Mesendoderm (in vitro differentiated cells): ENCODE measurements at regions not wholly inside any gene's neighbourhood (a gene's known extent, or its start where the extent isn't known, plus 50 kb on each side); places are given as distances from the start of the nearest gene placed in this dataset.

Experiments used
- DNase-seq: peaks from one replicate; pipeline ENCODE4 v3.0.0; 2013
- H2AK5ac ChIP-seq: 2 replicates; pipeline ENCODE4 v1.6.1; 2013; ENCODE audit warnings: low read length, inconsistent platforms
- H2BK120ac ChIP-seq: 2 replicates; pipeline ENCODE4 v1.6.1; 2013; ENCODE audit warnings: low read depth, mild to moderate bottlenecking, low read length, moderate library complexity, mixed read lengths
- H2BK15ac ChIP-seq: replicated peaks from 2 replicates; pipeline ENCODE4 v1.6.1; 2013; ENCODE audit warnings: low read depth, mild to moderate bottlenecking, moderate library complexity
- H2BK5ac ChIP-seq: 2 replicates; pipeline ENCODE4 v1.6.1; 2013; ENCODE audit warnings: low read length, inconsistent platforms
- H3K18ac ChIP-seq: 2 replicates; pipeline ENCODE4 v1.6.1; 2013; ENCODE audit warnings: mild to moderate bottlenecking, low read length, mixed read lengths
- H3K23ac ChIP-seq: one replicate; pipeline ENCODE4 v1.6.1; 2013; ENCODE audit warnings: low read length
- H3K27ac ChIP-seq: 2 replicates; pipeline ENCODE4 v1.5.1; 2013; ENCODE audit warnings: low read depth, mild to moderate bottlenecking, inconsistent platforms, low read length, moderate library complexity
- H3K27me3 ChIP-seq: 2 replicates; pipeline ENCODE4 v1.6.1; 2013; ENCODE audit warnings: low read length, control low read depth, mild to moderate bottlenecking, inconsistent platforms; ENCODE audit not compliant: insufficient read depth, poor library complexity
- H3K36me3 ChIP-seq: 2 replicates; pipeline ENCODE4 v1.6.1; 2013; ENCODE audit warnings: low read length, inconsistent platforms; ENCODE audit not compliant: control insufficient read depth, insufficient read depth
- H3K4ac ChIP-seq: one replicate; pipeline ENCODE4 v1.6.1; 2013; ENCODE audit warnings: low read depth, mild to moderate bottlenecking, low read length, moderate library complexity
- H3K4me1 ChIP-seq: 2 replicates; pipeline ENCODE4 v1.6.1; 2013; ENCODE audit warnings: low read depth, low read length, inconsistent platforms; ENCODE audit not compliant: control insufficient read depth
- H3K4me2 ChIP-seq: 2 replicates; pipeline ENCODE4 v1.6.1; 2013; ENCODE audit warnings: low read length
- H3K4me3 ChIP-seq: 2 replicates; pipeline ENCODE4 v1.5.1; 2013; ENCODE audit warnings: mild to moderate bottlenecking, low read length
- H3K56ac ChIP-seq: one replicate; pipeline ENCODE4 v1.6.1; 2013; ENCODE audit warnings: low read length
- H3K79me1 ChIP-seq: 2 replicates; pipeline ENCODE4 v1.6.1; 2013; ENCODE audit warnings: low read length, inconsistent platforms
- H3K79me2 ChIP-seq: 2 replicates; pipeline ENCODE4 v1.6.1; 2013; ENCODE audit warnings: mild to moderate bottlenecking, low read length; ENCODE audit not compliant: control insufficient read depth, insufficient read depth
- H3K9ac ChIP-seq: 2 replicates; pipeline ENCODE4 v1.6.1; 2013; ENCODE audit warnings: low read length, inconsistent platforms
- H4K5ac ChIP-seq: one replicate; pipeline ENCODE4 v1.6.1; 2013; ENCODE audit warnings: low read length
- H4K8ac ChIP-seq: one replicate; pipeline ENCODE4 v1.6.1; 2013; ENCODE audit warnings: low read depth, mild to moderate bottlenecking, control low read depth, low read length, moderate library complexity
- WGBS: extraction: QIAGEN DNeasy Blood & Tissue Kit; methylation state at CpG from one replicate; pipeline ENCODE4 v1.1.7; 2013; ENCODE audit warnings: low lambda C conversion rate, missing lambda C conversion rate; ENCODE audit not compliant: insufficient coverage; ENCODE audit errors: extremely low coverage; 5-methylcytosine and 5-hydroxymethylcytosine counted together

DNA sequence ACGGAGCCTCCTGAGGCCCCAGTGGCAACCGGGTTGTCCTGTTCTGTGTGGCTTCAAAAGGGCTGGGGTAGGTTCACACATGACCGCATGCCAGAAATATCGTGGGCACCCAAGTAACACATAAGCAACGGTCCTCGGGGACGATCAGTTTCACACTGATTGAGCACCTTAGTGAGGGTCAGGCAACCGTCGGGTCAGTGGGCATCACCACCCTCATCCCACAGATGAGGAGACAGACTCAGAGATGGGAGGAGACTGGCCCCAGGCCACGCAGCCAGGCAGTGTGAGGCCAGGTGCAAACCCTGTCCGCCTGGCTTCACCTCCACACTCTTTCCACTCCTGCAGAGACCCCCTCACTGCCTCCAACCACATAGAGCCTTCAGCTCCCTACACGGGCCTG is 309.8 kb downstream of the MATN1 start:
- Histone ChIP-seq H3K23ac (no peak overlapping the region), H3K56ac (peak overlapping the region; percentile 49), H3K4me2 (no peak overlapping the region), H4K8ac (no peak overlapping the region), H3K27me3 (no peaks in the 10 kb centered on the region), H3K36me3 (no peaks in the 10 kb centered on the region), H3K4me1 (peaks cover 8% of the 10 kb centered on the region), H2AK5ac (no peak overlapping the region), H3K4ac (peak overlapping the region; percentile 49), H3K27ac (peak overlapping the region; percentile 2), H2BK15ac (no peak overlapping the region), H3K9ac (no peak overlapping the region), H3K79me1 (no peaks in the 10 kb centered on the region), H4K5ac (no peak overlapping the region), H3K79me2 (no peaks in the 10 kb centered on the region), H2BK120ac (no peak overlapping the region), H2BK5ac (peak overlapping the region; percentile 76), H3K4me3 (no peak overlapping the region), H3K18ac (no peak overlapping the region)
- WGBS = no CpG with 5 or more reads among the region's 12 CpGs
- DNase-seq = no peak

DNA sequence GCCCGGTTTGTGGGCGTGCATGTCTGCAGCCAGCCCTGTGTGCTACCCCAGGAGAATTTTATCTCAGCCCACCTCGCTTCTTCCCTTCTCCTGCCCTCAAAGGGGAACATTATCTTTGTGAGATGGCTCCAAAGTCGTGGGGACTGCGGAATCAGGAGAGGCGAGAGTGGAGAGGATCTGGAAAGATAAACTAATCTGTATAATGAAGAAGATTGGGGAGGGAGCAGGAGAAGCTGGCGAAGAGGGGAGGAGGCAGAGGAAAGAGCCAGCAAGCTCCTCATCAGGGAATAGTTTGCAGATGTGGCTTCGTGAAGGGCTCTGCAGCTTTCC is 310.3 kb downstream of the MATN1 start:
- no peak overlapping the region for H3K4ac ChIP-seq
- DNase-seq = peak; percentile 91
- no peak overlapping the region for H3K4me2 ChIP-seq
- no peak overlapping the region for H3K4me3 ChIP-seq
- no CpG with 5 or more reads among the region's 8 CpGs for WGBS
- no peak overlapping the region for H3K9ac ChIP-seq
- no peak overlapping the region for H4K5ac ChIP-seq
- no peak overlapping the region for H2BK15ac ChIP-seq
- no peak overlapping the region for H3K56ac ChIP-seq
- no peak overlapping the region for H4K8ac ChIP-seq
- no peaks in the 10 kb centered on the region for H3K36me3 ChIP-seq
- H3K27me3 ChIP-seq = no peaks in the 10 kb centered on the region
- H3K18ac ChIP-seq = no peak overlapping the region
- H3K4me1 ChIP-seq = peaks cover 10% of the 10 kb centered on the region
- no peak overlapping the region for H2BK120ac ChIP-seq
- H3K23ac ChIP-seq = no peak overlapping the region
- no peak overlapping the region for H3K27ac ChIP-seq
- H2BK5ac ChIP-seq = no peak overlapping the region
- H3K79me1 ChIP-seq = no peaks in the 10 kb centered on the region
- H2AK5ac ChIP-seq = no peak overlapping the region
- no peaks in the 10 kb centered on the region for H3K79me2 ChIP-seq

DNA sequence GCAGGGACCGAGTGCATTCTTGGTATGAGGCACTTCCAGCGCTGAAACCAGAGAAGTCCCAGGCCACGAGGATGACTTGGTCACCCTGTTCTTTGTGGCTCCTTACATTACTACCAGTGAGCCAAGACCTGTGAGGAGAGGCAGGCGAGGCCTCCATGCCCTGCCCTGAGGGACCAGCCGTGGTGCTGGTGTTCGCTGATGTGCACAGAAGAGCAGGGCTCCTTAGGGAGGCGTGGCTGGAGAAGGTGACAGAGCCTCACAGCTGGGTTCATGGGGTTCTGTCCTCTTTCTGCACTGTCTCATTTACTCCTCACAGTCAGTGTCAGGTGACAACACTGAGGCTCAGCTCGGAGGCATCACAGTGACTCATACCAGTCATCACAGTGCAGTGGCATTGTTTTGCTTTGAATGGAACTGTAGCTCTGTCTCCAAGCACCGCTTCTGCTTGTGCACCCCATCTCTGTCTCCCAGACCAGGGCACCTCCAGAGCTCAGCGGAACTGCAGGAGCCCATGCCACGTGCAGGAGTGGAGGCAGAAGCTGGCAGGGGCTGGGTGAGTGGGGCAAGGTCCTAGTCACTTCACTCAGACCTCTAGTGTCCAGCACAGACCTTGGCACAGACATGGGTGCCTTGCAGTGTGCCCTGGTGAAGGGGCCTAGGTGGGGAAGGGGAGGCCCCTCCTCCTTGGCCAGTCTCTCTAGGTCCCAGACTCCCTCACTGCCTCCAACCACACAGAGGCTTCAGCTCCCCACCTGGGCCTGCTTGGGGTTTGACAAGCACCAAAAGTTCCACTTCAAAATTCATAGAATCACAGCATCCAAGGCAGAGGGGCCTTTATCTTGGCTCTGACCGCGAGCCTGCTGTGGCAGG is 310.9 kb downstream of the MATN1 start:
- no peaks in the 10 kb centered on the region for H3K79me1 ChIP-seq
- H3K9ac ChIP-seq = no peak overlapping the region
- no peak overlapping the region for H3K27ac ChIP-seq
- peak overlapping the region; percentile 26 for H3K56ac ChIP-seq
- H4K8ac ChIP-seq = no peak overlapping the region
- H2BK120ac ChIP-seq = no peak overlapping the region
- WGBS = no CpG with 5 or more reads among the region's 13 CpGs
- DNase-seq = no peak
- no peaks in the 10 kb centered on the region for H3K36me3 ChIP-seq
- H3K4ac ChIP-seq = no peak overlapping the region
- H2BK5ac ChIP-seq = peak overlapping the region; percentile 5
- H3K18ac ChIP-seq = no peak overlapping the region
- H3K23ac ChIP-seq = no peak overlapping the region
- no peak overlapping the region for H3K4me2 ChIP-seq
- H3K4me3 ChIP-seq = no peak overlapping the region
- peaks cover 12% of the 10 kb centered on the region for H3K4me1 ChIP-seq
- peak overlapping the region; percentile 5 for H2AK5ac ChIP-seq
- no peaks in the 10 kb centered on the region for H3K27me3 ChIP-seq
- H3K79me2 ChIP-seq = no peaks in the 10 kb centered on the region
- H2BK15ac ChIP-seq = no peak overlapping the region
- no peak overlapping the region for H4K5ac ChIP-seq

DNA sequence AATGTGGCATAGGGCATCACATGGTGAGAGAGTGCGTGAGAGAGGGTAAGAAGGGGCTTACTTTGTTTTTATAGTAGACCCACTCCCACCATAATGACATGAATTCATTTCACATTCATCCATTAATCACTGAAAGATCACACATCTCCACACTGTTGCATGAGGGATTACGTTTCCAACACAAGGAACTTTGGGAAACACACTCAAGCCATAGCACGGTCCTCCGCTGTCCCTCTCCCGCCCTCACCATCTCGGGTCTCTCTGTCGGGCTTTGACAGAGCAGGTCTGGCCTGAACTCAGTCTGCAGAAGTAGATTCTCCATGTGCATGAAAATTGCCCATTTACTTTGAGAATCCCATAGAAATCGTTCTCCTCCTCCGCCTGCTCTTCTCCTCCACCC is 312.2 kb downstream of the MATN1 start:
- Histone ChIP-seq H3K79me2 (no peaks in the 10 kb centered on the region), H3K27me3 (no peaks in the 10 kb centered on the region), H3K4me2 (no peak overlapping the region), H3K4me3 (no peak overlapping the region), H3K9ac (no peak overlapping the region), H3K56ac (no peak overlapping the region), H2BK15ac (no peak overlapping the region), H3K27ac (peak overlapping the region; percentile 2), H3K4ac (no peak overlapping the region), H2BK120ac (no peak overlapping the region), H4K8ac (no peak overlapping the region), H3K23ac (no peak overlapping the region), H3K18ac (no peak overlapping the region), H2AK5ac (no peak overlapping the region), H3K4me1 (peaks cover 17% of the 10 kb centered on the region), H4K5ac (no peak overlapping the region), H2BK5ac (no peak overlapping the region), H3K36me3 (no peaks in the 10 kb centered on the region), H3K79me1 (no peaks in the 10 kb centered on the region)
- WGBS = no CpG with 5 or more reads among the region's 9 CpGs
- DNase-seq = no peak

DNA sequence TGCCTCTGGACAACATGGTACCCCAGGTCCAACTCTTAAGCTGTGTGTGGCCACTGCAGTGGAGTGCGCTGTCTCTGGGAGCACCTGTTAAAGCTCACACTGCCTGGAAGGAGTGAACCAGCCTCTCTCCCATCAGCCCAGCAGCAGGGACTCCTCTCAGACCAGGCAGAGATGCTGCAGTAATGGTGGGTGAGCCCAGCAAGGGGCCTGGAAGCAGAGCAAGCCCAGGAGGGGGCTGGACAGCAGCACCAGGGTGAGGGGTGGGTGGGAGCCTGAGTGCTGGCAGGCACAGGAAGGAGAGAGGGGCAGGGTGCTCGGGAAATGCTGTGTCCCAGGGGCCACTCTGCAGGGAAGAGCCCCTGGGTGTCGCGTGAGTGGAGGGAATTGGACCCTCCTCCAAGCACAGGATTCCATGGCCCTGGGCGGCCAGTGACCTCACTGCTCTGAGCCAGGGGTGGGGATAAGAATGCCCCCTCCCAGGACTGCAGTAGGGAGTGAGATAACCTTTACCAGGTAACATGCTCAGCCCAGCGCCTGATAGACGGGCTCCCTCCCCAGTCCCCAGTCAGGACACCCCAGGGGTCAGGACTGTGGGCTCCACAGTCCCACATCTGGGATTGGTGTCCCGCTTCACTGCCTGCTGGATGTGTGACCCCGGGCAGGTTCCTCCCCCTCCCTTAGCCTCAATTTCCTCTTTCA is 313.1 kb downstream of the MATN1 start:
- no peak overlapping the region for H3K27ac ChIP-seq
- no peak overlapping the region for H3K9ac ChIP-seq
- H4K8ac ChIP-seq = no peak overlapping the region
- H3K4ac ChIP-seq = no peak overlapping the region
- DNase-seq = no peak
- no peak overlapping the region for H3K23ac ChIP-seq
- no peak overlapping the region for H4K5ac ChIP-seq
- no peak overlapping the region for H2BK15ac ChIP-seq
- no peaks in the 10 kb centered on the region for H3K27me3 ChIP-seq
- no peaks in the 10 kb centered on the region for H3K79me1 ChIP-seq
- no peak overlapping the region for H3K56ac ChIP-seq
- no peaks in the 10 kb centered on the region for H3K36me3 ChIP-seq
- H3K4me2 ChIP-seq = no peak overlapping the region
- no CpG with 5 or more reads among the region's 9 CpGs for WGBS
- H3K79me2 ChIP-seq = no peaks in the 10 kb centered on the region
- no peak overlapping the region for H3K18ac ChIP-seq
- peaks cover 17% of the 10 kb centered on the region for H3K4me1 ChIP-seq
- H3K4me3 ChIP-seq = no peak overlapping the region
- no peak overlapping the region for H2AK5ac ChIP-seq
- no peak overlapping the region for H2BK5ac ChIP-seq
- no peak overlapping the region for H2BK120ac ChIP-seq
